Activated B cell treated with CpG ODN at 0.5 μM for 24 hours (primary cell): ENCODE measurements at regions not wholly inside any gene's neighbourhood (a gene's known extent, or its start where the extent isn't known, plus 50 kb on each side); places are given as distances from the start of the nearest gene placed in this dataset.
"Not testable (repeated sequence)": the region's sequence is repeated elsewhere in the genome, so short reads cannot be mapped to it uniquely, and the experiment has no call there.

ENCODE experiments used
- ATAC-seq: fragments of 200-7000 bp; cut with Tn5 transposase; one replicate; pipeline ENCODE4 v1.10.0; 2021; ENCODE audit warnings: low read depth, mild to moderate bottlenecking, moderate library complexity
- CTCF ChIA-PET: fragments of 350-600 bp; sonication (Branson Sonifier 250); formaldehyde crosslinking; loops from one replicate; lab custom pipeline; 2021; ENCODE audit warnings: antibody characterized with exemption; lab: Charles Lee
- POLR2A ChIA-PET: fragments of 350-600 bp; sonication (Branson Sonifier 250); formaldehyde crosslinking; loops from one replicate; lab custom pipeline; 2021; ENCODE audit warnings: antibody characterized with exemption; lab: Charles Lee
- DNase-seq: peaks from one replicate; pipeline ENCODE4 v3.0.0; 2022
- H3K27ac Mint-ChIP-seq: one replicate; pipeline ENCODE4 v1.8.0; 2020; ENCODE audit warnings: mixed read lengths
- H3K27me3 Mint-ChIP-seq: one replicate; pipeline ENCODE4 v1.8.0; 2021; ENCODE audit warnings: mixed read lengths
- H3K36me3 Mint-ChIP-seq: one replicate; pipeline ENCODE4 v1.8.0; 2021; ENCODE audit warnings: low read depth, mixed read lengths
- H3K4me1 Mint-ChIP-seq: one replicate; pipeline ENCODE4 v1.8.0; 2021; ENCODE audit warnings: mixed read lengths
- H3K4me3 Mint-ChIP-seq: one replicate; pipeline ENCODE4 v1.8.0; 2020; ENCODE audit warnings: mild to moderate bottlenecking, mixed read lengths
- H3K9me3 Mint-ChIP-seq: one replicate; pipeline ENCODE4 v1.8.0; 2020; ENCODE audit warnings: mixed read lengths
- intact Hi-C: fragments of 100-400 bp; cut with micrococcal nuclease; formaldehyde crosslinking; loops from one replicate; pipeline ENCODE4 v1.15.1; 2024
- TF ChIP-seq, protein P1 (sequence below): fragments of 200-600 bp; IDR thresholded peaks from one replicate; pipeline ENCODE4 v1.8.0; 2022; ENCODE audit warnings: antibody characterized with exemption, mild to moderate bottlenecking

DNA sequence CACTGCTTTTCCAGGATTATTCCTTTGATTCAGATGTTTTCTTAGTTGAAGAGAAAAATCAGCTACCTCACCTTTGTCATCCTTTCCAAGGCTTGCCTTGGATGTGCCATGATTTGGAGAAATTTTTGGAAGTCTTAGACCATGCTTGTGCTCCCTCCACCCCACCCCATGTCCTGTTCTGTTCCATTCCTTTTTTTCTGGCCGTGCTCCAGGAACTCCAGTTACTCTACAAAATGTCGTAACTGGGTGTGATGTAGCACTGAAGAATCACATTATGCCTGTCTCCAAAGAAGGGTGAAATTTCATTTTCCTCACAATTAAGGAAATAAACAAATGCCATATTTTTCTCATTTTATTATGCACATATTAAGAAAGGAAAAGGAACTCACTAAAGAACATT is 217.8 kb upstream of the ZRANB2 start:
- intact Hi-C loops, result no loop called here
- POLR2A ChIA-PET, result no interaction called here
- Mint-ChIP-seq H3K27ac (no peak overlapping the region), H3K36me3 (no peaks in the 10 kb centered on the region), H3K9me3 (no peaks in the 10 kb centered on the region), H3K4me1 (no peaks in the 10 kb centered on the region), H3K4me3 (no peak overlapping the region), H3K27me3 (no peaks in the 10 kb centered on the region)
- TF ChIP-seq, protein P1, sequence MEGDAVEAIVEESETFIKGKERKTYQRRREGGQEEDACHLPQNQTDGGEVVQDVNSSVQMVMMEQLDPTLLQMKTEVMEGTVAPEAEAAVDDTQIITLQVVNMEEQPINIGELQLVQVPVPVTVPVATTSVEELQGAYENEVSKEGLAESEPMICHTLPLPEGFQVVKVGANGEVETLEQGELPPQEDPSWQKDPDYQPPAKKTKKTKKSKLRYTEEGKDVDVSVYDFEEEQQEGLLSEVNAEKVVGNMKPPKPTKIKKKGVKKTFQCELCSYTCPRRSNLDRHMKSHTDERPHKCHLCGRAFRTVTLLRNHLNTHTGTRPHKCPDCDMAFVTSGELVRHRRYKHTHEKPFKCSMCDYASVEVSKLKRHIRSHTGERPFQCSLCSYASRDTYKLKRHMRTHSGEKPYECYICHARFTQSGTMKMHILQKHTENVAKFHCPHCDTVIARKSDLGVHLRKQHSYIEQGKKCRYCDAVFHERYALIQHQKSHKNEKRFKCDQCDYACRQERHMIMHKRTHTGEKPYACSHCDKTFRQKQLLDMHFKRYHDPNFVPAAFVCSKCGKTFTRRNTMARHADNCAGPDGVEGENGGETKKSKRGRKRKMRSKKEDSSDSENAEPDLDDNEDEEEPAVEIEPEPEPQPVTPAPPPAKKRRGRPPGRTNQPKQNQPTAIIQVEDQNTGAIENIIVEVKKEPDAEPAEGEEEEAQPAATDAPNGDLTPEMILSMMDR, result no peak
- ATAC-seq (no peak), DNase-seq (no peak)
- CTCF ChIA-PET, result no interaction called here

DNA sequence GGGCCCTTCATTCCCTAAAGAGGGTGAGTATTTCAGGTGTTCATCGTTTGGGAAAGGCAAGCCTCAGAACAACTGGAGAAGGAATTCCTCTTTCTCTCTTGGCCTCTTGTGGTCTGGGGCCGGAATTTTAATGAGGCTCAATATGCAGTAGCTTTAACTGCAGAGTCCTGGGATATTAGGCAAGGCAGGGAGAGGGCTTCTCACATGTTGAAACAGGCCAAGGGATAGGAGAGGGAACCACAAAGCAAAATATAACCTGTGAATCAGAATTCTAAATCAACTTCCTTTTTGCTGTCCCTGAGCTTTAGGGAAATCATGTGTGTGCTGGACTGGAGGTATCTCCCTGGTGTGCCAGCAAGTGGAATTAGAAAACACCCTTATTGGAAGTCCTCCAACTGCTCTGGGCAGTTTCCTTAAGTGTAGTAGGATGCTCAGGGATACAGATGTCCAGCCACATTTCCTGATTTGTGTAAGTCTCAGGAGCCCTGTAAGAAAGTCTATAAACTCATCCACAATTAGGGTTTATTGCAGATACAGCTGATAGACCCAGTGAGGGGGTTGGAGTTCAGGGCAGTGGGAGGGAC is 215.8 kb upstream of the ZRANB2 start:
- ATAC-seq (no peak), DNase-seq (no peak)
- no peak overlapping the region for H3K27ac Mint-ChIP-seq
- TF ChIP-seq, protein P1, result no peak
- ChIA-PET POLR2A (no interaction called here), CTCF (no interaction called here)
- no peaks in the 10 kb centered on the region for H3K4me1 Mint-ChIP-seq
- H3K36me3 Mint-ChIP-seq, result no peaks in the 10 kb centered on the region
- no peak overlapping the region for H3K4me3 Mint-ChIP-seq
- no peaks in the 10 kb centered on the region for H3K9me3 Mint-ChIP-seq
- no peaks in the 10 kb centered on the region for H3K27me3 Mint-ChIP-seq
- intact Hi-C loops, result no loop called here

DNA sequence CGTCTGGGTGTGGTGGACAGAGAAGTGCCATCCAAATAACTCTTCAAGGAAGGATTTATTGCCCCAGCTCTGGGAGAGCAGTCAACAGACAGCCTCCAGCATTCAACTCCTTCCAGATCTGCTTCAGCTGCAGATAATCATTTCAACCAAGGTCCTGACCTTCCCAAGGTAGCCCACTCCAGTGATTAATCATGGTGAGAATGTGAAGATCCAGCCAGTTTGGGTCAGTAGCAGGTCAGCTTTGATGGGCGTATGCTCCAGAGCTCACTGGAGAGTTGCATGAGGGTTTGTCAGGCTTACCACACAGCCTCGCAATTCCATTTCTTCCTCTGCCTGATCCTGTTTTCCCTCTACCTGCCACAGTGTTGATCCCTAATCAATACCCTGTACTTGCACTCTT is 214.5 kb upstream of the ZRANB2 start:
- no peak overlapping the region for H3K4me3 Mint-ChIP-seq
- TF ChIP-seq, protein P1, result no peak
- H3K4me1 Mint-ChIP-seq, result no peaks in the 10 kb centered on the region
- DNase-seq (no peak), ATAC-seq (no peak)
- intact Hi-C loops, result no loop called here
- no peaks in the 10 kb centered on the region for H3K9me3 Mint-ChIP-seq
- CTCF ChIA-PET, result no interaction called here
- H3K27ac Mint-ChIP-seq, result no peak overlapping the region
- no peaks in the 10 kb centered on the region for H3K36me3 Mint-ChIP-seq
- POLR2A ChIA-PET, result no interaction called here
- no peaks in the 10 kb centered on the region for H3K27me3 Mint-ChIP-seq

DNA sequence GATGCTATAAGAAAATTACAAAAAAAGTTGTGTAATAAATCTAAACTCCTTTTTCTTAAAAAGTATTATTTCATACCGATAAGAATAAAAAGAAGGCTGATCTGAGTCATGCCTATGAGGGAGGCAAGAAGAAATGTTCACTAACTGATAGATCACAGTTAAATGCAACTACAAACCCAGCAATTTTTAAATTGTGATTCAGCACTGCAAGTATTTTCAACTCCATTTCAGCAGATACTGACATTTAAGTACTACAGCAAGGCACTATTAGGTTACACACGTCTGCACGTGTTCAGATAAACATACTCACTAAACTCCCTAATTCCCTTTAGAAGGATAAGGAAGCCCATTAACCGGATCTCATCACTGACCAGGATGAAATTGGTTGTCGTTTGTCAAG is 213.3 kb upstream of the ZRANB2 start:
- TF ChIP-seq, protein P1, result no peak
- ATAC-seq, result no peak
- Mint-ChIP-seq H3K4me3 (no peak overlapping the region), H3K27ac (no peak overlapping the region), H3K27me3 (no peaks in the 10 kb centered on the region), H3K36me3 (no peaks in the 10 kb centered on the region), H3K4me1 (no peaks in the 10 kb centered on the region), H3K9me3 (peaks cover 3% of the 10 kb centered on the region)
- ChIA-PET POLR2A (no interaction called here), CTCF (no interaction called here)
- DNase-seq, result no peak
- intact Hi-C loops, result no loop called here

DNA sequence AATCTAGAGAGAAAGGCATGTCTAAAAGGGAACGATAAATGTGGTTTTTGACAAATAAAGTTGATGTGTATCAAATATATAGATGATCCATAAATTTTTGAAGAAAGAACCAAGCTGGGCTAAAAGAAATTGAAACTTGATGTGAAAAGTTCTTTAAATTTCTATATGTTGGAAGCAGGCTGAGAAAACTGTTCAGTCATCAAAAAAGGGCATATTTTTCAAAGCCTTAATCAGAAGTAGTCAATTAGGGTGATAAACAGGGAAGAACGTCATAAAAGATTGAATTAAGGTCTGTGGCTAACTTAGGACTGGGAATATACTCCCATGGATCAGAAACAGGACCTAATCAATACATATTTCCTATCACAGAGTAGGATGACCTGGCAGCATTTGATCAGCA is 211.4 kb upstream of the ZRANB2 start:
- TF ChIP-seq, protein P1, result no peak
- no peak overlapping the region for H3K4me3 Mint-ChIP-seq
- peaks cover 3% of the 10 kb centered on the region for H3K9me3 Mint-ChIP-seq
- CTCF ChIA-PET, result no interaction called here
- H3K4me1 Mint-ChIP-seq, result no peaks in the 10 kb centered on the region
- no peak for DNase-seq
- intact Hi-C loops, result no loop called here
- POLR2A ChIA-PET, result no interaction called here
- H3K27ac Mint-ChIP-seq, result no peak overlapping the region
- H3K36me3 Mint-ChIP-seq, result no peaks in the 10 kb centered on the region
- H3K27me3 Mint-ChIP-seq, result no peaks in the 10 kb centered on the region
- ATAC-seq, result no peak

DNA sequence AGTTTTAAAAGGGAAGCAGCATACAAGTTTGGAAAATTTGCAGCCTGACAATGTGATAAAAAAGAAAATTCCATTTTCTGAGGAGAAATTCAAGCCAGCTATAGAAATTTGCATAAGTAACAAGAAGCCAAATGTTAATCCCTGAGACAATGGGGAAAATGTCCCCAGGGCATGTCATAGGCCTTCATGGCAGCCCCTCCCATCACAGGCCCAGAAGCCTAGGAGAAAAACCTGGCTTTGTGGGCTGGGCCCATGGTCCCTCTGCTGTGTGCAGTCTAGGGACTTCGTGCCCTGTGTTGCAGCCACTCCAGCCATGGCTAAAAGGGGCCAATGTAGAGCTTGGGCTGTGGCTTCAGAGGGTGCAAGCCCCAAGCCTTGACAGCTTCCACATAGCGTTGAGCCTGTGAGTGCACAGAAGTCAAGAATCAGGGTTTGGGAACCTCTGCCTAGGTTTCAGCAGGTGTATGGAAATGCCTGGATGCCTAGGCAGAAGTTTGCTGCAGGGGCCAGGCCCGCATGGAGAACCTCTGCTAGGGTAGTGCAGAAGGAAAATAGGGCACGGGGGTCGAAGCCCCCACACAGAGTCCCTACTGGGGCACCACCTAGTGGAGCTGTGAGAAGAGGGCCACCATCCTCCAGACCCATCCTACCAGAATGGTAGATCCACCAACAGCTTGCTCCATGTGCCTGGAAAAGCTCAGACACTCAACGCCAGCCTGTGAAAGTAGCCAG is 209.8 kb upstream of the ZRANB2 start:
- H3K9me3 Mint-ChIP-seq, H3K27me3 Mint-ChIP-seq, H3K36me3 Mint-ChIP-seq, DNase-seq, H3K27ac Mint-ChIP-seq, ATAC-seq, H3K4me1 Mint-ChIP-seq, POLR2A ChIA-PET, CTCF ChIA-PET, intact Hi-C loops, H3K4me3 Mint-ChIP-seq: not testable (repeated sequence)
